Astrocyte (in vitro differentiated cells and primary cell): ENCODE measurements at regions not wholly inside any gene's neighbourhood (a gene's known extent, or its start where the extent isn't known, plus 50 kb on each side); places are given as distances from the start of the nearest gene placed in this dataset.

Experiments
- EZH2 ChIP-seq: IDR thresholded peaks from 2 replicates; pipeline ENCODE4 v1.6.1; 2012; ENCODE audit warnings: mild to moderate bottlenecking, low read length, inconsistent platforms; ENCODE audit not compliant: insufficient read depth
- TF ChIP-seq, protein P1 (sequence below): IDR thresholded peaks from 2 replicates; pipeline ENCODE4 v1.5.1; 2011; ENCODE audit warnings: low read depth, mild to moderate bottlenecking, inconsistent platforms, low read length, moderate library complexity; ENCODE audit not compliant: insufficient read depth

DNA sequence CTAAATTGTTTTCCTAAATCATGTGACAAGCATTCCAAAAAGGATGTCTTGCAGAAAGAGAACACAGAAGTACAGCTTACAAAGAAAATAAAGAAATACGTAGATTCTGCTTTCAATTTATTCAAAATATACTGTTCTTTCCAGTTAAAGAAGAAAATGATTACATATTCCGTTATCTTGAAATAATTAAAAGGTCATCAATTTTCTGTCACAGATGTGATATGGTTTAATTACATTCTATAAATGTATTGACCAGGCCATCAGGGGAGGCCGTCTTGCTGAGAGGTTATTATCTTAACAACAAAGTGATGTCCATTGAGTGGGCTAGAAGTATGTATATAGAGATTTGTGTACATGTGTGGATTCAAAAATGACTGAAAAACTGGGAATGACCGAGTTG lies 432.9 kb downstream of the SETD4 start:
- no peak for TF ChIP-seq EZH2
- TF ChIP-seq, protein P1, sequence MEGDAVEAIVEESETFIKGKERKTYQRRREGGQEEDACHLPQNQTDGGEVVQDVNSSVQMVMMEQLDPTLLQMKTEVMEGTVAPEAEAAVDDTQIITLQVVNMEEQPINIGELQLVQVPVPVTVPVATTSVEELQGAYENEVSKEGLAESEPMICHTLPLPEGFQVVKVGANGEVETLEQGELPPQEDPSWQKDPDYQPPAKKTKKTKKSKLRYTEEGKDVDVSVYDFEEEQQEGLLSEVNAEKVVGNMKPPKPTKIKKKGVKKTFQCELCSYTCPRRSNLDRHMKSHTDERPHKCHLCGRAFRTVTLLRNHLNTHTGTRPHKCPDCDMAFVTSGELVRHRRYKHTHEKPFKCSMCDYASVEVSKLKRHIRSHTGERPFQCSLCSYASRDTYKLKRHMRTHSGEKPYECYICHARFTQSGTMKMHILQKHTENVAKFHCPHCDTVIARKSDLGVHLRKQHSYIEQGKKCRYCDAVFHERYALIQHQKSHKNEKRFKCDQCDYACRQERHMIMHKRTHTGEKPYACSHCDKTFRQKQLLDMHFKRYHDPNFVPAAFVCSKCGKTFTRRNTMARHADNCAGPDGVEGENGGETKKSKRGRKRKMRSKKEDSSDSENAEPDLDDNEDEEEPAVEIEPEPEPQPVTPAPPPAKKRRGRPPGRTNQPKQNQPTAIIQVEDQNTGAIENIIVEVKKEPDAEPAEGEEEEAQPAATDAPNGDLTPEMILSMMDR = no peak
